Ureter (tissue), 1 donor: ENCODE measurements at regions not wholly inside any gene's neighbourhood (a gene's known extent, or its start where the extent isn't known, plus 50 kb on each side); places are given as distances from the start of the nearest gene placed in this dataset.

Source experiments
- DNase-seq: peaks from one replicate; pipeline ENCODE4 v3.0.0-alpha.2; 2020; ENCODE audit warnings: low spot score
- donor health status: DM: yes; HTN: yes; CAD: no.

- DNase-seq, result no peak
These were observed 645.1 kb downstream of the SLC16A7 start for GRCh38 chr12:60240891-60241290.

- no peak for DNase-seq
These were observed 655.3 kb downstream of the SLC16A7 start for GRCh38 chr12:60251091-60251490.

GRCh38 chr12:60252359-60253096 is 656.7 kb downstream of the SLC16A7 start:
- no peak for DNase-seq

GRCh38 chr12:60255044-60255443 is 659.2 kb downstream of the SLC16A7 start:
- no peak for DNase-seq

GRCh38 chr12:60257063-60257462 is 661.2 kb downstream of the SLC16A7 start:
- DNase-seq, result no peak

GRCh38 chr12:60259225-60259624 is 663.4 kb downstream of the SLC16A7 start:
- no peak for DNase-seq

- DNase-seq, result no peak
These were observed 666.5 kb downstream of the SLC16A7 start for GRCh38 chr12:60262378-60262777.

GRCh38 chr12:60263161-60263560 is 667.3 kb downstream of the SLC16A7 start:
- DNase-seq, result no peak

GRCh38 chr12:60263836-60264493 is 668.1 kb downstream of the SLC16A7 start:
- no peak for DNase-seq

GRCh38 chr12:60265741-60266140 is 669.9 kb downstream of the SLC16A7 start:
- no peak for DNase-seq

GRCh38 chr12:60266381-60266852 is 670.6 kb downstream of the SLC16A7 start:
- DNase-seq, result no peak

GRCh38 chr12:60269611-60270269 is 673.9 kb downstream of the SLC16A7 start:
- DNase-seq, result no peak

- DNase-seq, result no peak
These were observed 676.0 kb downstream of the SLC16A7 start for GRCh38 chr12:60271816-60272215.

GRCh38 chr12:60278209-60278608 is 682.4 kb downstream of the SLC16A7 start:
- no peak for DNase-seq

- DNase-seq, result no peak
These were observed 683.4 kb downstream of the SLC16A7 start for GRCh38 chr12:60279221-60279620.

- no peak for DNase-seq
These were observed 685.7 kb downstream of the SLC16A7 start for GRCh38 chr12:60281522-60281921.

- no peak for DNase-seq
These were observed 694.7 kb downstream of the SLC16A7 start for GRCh38 chr12:60290532-60290931.

- DNase-seq, result no peak
These were observed 712.6 kb downstream of the SLC16A7 start for GRCh38 chr12:60308366-60308991.

- no peak for DNase-seq
These were observed 716.1 kb downstream of the SLC16A7 start for GRCh38 chr12:60311940-60312339.

GRCh38 chr12:60317361-60317760 is 721.5 kb downstream of the SLC16A7 start:
- DNase-seq, result no peak

GRCh38 chr12:60324746-60325145 is 728.9 kb downstream of the SLC16A7 start:
- DNase-seq, result no peak

GRCh38 chr12:60333461-60333860 is 737.6 kb downstream of the SLC16A7 start:
- no peak for DNase-seq
